MCF 10A (cell line): ENCODE measurements at regions not wholly inside any gene's neighbourhood (a gene's known extent, or its start where the extent isn't known, plus 50 kb on each side); places are given as distances from the start of the nearest gene placed in this dataset.

Source experiments
- BruUV-seq: library from RNA; stranded (reverse); fragments of 400-500 nt; replicated peaks from 2 replicates; lab custom pipeline; 2021; lab: Mats Ljungman, UMichigan
- CTCF ChIA-PET: fragments of 300-600 bp; sonication (Branson Sonifier 250); formaldehyde crosslinking; extraction: SDS; loops from one replicate; lab custom pipeline; 2021; ENCODE audit warnings: antibody characterized with exemption, inconsistent platforms; lab: Yijun Ruan, JAX
- POLR2A ChIA-PET: fragments of 300-600, 350-650 bp; sonication (Branson Sonifier 250); formaldehyde crosslinking; extraction: SDS; loops from one replicate; lab custom pipeline; 2020; ENCODE audit warnings: antibody characterized with exemption, inconsistent platforms; lab: Yijun Ruan, JAX
- DNase-seq: peaks from one replicate; pipeline ENCODE4 v3.0.0-alpha.2; 2018; ENCODE audit not compliant: unreplicated experiment
- H3K27ac Mint-ChIP-seq: one replicate; pipeline ENCODE4 v1.8.0; 2022; ENCODE audit warnings: mild to moderate bottlenecking, low read depth, mixed read lengths; ENCODE audit not compliant: unreplicated experiment
- H3K27me3 Mint-ChIP-seq: one replicate; pipeline ENCODE4 v1.8.0; 2022; ENCODE audit warnings: mixed read lengths; ENCODE audit not compliant: insufficient read depth, unreplicated experiment
- H3K36me3 Mint-ChIP-seq: one replicate; pipeline ENCODE4 v1.8.0; 2022; ENCODE audit warnings: mild to moderate bottlenecking, moderate library complexity, mixed read lengths; ENCODE audit not compliant: insufficient read depth, unreplicated experiment
- H3K4me1 Mint-ChIP-seq: one replicate; pipeline ENCODE4 v1.8.0; 2022; ENCODE audit warnings: mixed read lengths; ENCODE audit not compliant: insufficient read depth, unreplicated experiment
- H3K4me3 Mint-ChIP-seq: one replicate; pipeline ENCODE4 v1.8.0; 2022; ENCODE audit warnings: mild to moderate bottlenecking, moderate library complexity, mixed read lengths; ENCODE audit not compliant: unreplicated experiment
- H3K9me3 Mint-ChIP-seq: one replicate; pipeline ENCODE4 v1.8.0; 2022; ENCODE audit warnings: mixed read lengths; ENCODE audit not compliant: unreplicated experiment
- intact Hi-C: fragments of 100-400 bp; cut with micrococcal nuclease; formaldehyde crosslinking; loops from 2 replicates; pipeline ENCODE4 v1.14.1; 2022
- TF ChIP-seq, protein P1 (sequence below): fragments of 200-600 bp; IDR thresholded peaks from one replicate; pipeline ENCODE4 v1.8.0; 2022; ENCODE audit warnings: antibody characterized with exemption, mild to moderate bottlenecking; ENCODE audit not compliant: unreplicated experiment

DNA sequence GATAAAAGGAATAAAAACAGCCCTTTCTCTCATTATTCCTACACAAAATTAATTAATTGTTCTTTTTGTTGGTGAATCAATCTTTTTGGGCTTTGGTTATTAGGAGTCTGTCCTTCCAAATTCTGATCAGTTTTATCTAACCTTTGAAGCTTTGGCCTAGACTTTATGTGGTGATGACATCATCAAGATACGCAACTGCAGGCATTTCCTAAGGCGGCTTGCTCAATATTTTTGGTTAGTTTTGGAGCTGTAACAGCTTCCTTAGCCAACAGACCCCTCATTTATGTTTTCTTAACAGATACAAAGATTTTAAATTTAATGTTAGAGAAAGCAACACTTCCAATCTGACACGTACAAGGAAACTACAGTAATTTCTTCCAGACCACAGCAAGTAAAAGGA lies 87.8 kb upstream of the PDE3A start:
- ChIA-PET POLR2A (no interaction called here), CTCF (interaction anchor here (0.7 kb wide), 1 partner anchor 517 kb away, joined by 3 read pairs; no protein-coding TSS in a partner anchor)
- no peaks in the 10 kb centered on the region for H3K9me3 Mint-ChIP-seq
- no peaks in the 10 kb centered on the region for H3K36me3 Mint-ChIP-seq
- H3K4me1 Mint-ChIP-seq, result no peaks in the 10 kb centered on the region
- no peak overlapping the region for H3K27ac Mint-ChIP-seq
- DNase-seq, result no peak
- intact Hi-C loops, result no loop called here
- BruUV-seq, result no TSS peak
- H3K27me3 Mint-ChIP-seq, result peaks cover 23% of the 10 kb centered on the region
- TF ChIP-seq, protein P1, sequence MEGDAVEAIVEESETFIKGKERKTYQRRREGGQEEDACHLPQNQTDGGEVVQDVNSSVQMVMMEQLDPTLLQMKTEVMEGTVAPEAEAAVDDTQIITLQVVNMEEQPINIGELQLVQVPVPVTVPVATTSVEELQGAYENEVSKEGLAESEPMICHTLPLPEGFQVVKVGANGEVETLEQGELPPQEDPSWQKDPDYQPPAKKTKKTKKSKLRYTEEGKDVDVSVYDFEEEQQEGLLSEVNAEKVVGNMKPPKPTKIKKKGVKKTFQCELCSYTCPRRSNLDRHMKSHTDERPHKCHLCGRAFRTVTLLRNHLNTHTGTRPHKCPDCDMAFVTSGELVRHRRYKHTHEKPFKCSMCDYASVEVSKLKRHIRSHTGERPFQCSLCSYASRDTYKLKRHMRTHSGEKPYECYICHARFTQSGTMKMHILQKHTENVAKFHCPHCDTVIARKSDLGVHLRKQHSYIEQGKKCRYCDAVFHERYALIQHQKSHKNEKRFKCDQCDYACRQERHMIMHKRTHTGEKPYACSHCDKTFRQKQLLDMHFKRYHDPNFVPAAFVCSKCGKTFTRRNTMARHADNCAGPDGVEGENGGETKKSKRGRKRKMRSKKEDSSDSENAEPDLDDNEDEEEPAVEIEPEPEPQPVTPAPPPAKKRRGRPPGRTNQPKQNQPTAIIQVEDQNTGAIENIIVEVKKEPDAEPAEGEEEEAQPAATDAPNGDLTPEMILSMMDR, result no peak
- H3K4me3 Mint-ChIP-seq, result no peak overlapping the region

GRCh38 chr12:20282401-20282800 lies 85.9 kb upstream of the PDE3A start:
- Mint-ChIP-seq H3K9me3 (no peaks in the 10 kb centered on the region), H3K4me3 (no peak overlapping the region), H3K27me3 (peaks cover 23% of the 10 kb centered on the region), H3K27ac (no peak overlapping the region), H3K36me3 (no peaks in the 10 kb centered on the region), H3K4me1 (no peaks in the 10 kb centered on the region)
- CTCF ChIA-PET, result no interaction called here
- no TSS peak for BruUV-seq
- intact Hi-C loops, result no loop called here
- POLR2A ChIA-PET, result no interaction called here
- no peak for DNase-seq
- TF ChIP-seq, protein P1, result no peak

GRCh38 chr12:20283482-20283881 lies 84.9 kb upstream of the PDE3A start:
- peaks cover 23% of the 10 kb centered on the region for H3K27me3 Mint-ChIP-seq
- TF ChIP-seq, protein P1, result no peak
- no peaks in the 10 kb centered on the region for H3K4me1 Mint-ChIP-seq
- intact Hi-C loops, result no loop called here
- H3K4me3 Mint-ChIP-seq, result no peak overlapping the region
- no peaks in the 10 kb centered on the region for H3K36me3 Mint-ChIP-seq
- BruUV-seq, result no TSS peak
- CTCF ChIA-PET, result no interaction called here
- H3K9me3 Mint-ChIP-seq, result no peaks in the 10 kb centered on the region
- POLR2A ChIA-PET, result no interaction called here
- no peak overlapping the region for H3K27ac Mint-ChIP-seq
- DNase-seq, result no peak

DNA sequence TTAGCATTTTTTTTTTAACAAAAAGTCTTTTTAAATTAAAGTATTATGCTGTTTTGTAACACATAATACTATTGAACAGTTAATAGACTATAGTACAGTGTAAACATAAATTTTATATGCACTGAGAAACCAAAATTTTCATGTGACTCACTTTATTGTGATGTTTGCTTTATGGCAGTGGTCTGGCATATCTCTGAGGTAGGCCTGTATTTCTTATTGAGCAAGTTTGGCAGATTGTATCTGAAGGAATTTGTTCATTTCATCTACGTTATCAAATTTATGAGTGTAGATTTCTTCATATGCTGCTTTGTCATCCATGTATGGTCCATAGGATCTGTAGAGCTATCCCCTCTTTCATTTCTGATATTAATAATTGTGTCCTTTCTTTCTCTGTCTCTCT lies 78.8 kb upstream of the PDE3A start:
- Mint-ChIP-seq H3K9me3 (no peaks in the 10 kb centered on the region), H3K4me1 (no peaks in the 10 kb centered on the region), H3K4me3 (no peak overlapping the region), H3K27ac (no peak overlapping the region), H3K36me3 (no peaks in the 10 kb centered on the region), H3K27me3 (peaks cover 4% of the 10 kb centered on the region)
- TF ChIP-seq, protein P1, result no peak
- POLR2A ChIA-PET, result no interaction called here
- no peak for DNase-seq
- intact Hi-C loops, result no loop called here
- BruUV-seq, result no TSS peak
- CTCF ChIA-PET, result no interaction called here
